ENCODE measurements at regions not wholly inside any gene's neighbourhood (a gene's known extent, or its start where the extent isn't known, plus 50 kb on each side); places are given as distances from the start of the nearest gene placed in this dataset.
"Not testable (repeated sequence)": the region's sequence is repeated elsewhere in the genome, so short reads cannot be mapped to it uniquely, and the experiment has no call there.

GRCh38 chr9:102603198-102604195 lies 391.6 kb upstream of the CYLC2 start:
- not testable (repeated sequence) for TF ChIP-seq CTCF, POLR2A, POLR2AphosphoS5 (IDR thresholded peaks at IDR 0.05)

Measured in transverse colon (tissue), 4 donors.